CD4-positive, alpha-beta T cell treated with Interleukin-2 at 100 ng/mL for 4 hours (primary cell): ENCODE measurements at regions not wholly inside any gene's neighbourhood (a gene's known extent, or its start where the extent isn't known, plus 50 kb on each side); places are given as distances from the start of the nearest gene placed in this dataset.
"Not testable (repeated sequence)": the region's sequence is repeated elsewhere in the genome, so short reads cannot be mapped to it uniquely, and the experiment has no call there.

Experiments used
- DNase-seq: peaks from one replicate; pipeline ENCODE4 v3.0.0-alpha.2; 2020; ENCODE audit warnings: low spot score

DNA sequence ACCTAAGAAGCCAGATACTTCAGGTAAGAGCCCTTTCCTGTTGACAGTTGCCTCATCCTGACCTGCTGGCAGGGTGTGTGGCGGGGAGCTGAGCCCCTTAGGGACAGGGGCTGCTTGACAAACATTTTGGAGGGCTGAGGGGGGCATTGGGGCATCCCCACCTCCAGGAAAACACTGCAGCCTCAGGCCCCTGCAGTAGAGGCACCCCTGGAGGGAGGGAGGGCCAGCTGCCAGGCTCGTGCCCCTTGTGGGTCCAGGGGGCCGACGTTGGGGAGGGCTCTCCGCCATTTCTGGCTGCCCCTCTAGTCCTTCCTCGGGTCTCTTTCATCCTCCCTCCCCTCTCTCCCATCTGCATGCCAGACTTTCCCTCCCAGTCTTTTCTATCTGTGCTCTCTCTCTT lies 177.3 kb downstream of the RPS24 start:
- no peak for DNase-seq

DNA sequence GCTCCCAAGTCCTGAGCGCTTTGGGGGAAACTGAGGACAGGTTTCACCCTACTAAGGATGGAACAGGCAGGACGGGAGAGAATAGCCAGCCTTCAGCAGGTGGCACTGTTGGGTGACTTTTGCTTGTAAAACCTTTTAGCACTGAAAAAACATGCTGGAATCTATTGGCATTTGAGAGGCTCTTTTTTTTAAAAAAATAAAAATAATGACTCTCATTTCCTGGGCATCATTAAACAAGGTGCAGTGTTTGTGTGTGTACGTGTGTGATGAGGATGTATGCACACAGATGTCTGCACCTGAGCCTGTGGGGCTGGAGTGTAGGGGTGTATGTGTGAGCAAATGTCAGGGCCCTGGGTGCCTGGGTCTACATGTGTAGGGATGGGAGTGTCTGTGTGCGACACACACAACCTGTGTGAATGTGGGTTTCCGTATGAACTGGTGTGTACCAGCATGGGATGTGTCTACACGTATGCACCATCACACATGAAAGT lies 177.9 kb downstream of the RPS24 start:
- DNase-seq: no peak

DNA sequence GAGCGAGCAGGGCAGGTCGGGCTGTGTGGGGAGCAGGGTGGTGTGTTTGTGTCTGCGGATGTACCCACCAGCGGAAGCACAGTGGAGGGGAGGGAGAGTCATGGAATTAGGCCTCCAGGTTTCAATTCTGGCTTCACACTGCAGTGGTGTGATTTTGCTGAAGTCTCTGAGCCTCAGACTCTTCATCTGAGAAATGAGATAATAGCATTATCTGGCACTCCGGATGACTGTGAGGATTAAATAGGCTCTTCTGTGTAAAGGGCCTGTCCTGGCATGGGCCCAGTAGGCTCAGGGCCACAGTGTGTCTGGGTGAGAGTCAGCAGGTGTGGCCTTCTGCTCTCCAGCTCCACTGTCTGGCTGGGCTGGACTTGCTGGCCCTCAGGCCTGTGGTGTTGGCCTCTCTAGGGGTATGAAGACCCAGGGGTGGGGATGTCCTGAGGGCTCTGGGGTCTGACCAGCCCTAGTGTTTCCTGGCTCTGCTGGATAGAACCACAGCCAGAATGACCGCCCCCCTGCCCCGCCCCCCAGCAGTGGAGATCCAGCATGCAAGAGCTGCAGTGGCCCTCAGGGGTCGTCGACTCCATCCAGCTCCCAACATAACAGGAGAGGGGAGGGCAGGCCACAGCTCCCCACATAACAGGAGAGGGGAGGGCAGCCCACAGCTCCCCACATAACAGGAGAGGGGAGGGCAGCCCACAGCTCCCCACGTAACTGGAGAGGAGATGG lies 178.6 kb downstream of the RPS24 start:
- DNase-seq: no peak

DNA sequence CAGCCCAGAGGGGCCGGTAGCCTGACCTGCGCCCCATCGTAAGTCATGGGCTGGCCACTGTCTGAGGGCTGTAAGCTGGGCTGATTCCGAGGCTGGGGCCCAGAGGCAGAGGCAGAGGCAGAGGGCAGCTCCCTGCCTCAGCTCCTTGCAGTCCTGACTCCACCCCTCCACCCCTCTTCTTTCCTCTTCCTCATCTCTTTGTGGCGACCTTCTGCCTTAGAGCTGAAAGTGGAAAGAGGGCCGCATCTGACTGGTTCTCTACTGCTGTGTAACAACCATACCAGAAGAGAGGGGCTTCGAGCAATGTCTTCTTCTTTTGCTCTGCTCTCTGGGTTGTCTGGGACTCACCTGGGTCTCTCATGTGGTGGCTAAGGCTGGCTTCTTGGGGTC lies 179.1 kb downstream of the RPS24 start:
- no peak for DNase-seq

DNA sequence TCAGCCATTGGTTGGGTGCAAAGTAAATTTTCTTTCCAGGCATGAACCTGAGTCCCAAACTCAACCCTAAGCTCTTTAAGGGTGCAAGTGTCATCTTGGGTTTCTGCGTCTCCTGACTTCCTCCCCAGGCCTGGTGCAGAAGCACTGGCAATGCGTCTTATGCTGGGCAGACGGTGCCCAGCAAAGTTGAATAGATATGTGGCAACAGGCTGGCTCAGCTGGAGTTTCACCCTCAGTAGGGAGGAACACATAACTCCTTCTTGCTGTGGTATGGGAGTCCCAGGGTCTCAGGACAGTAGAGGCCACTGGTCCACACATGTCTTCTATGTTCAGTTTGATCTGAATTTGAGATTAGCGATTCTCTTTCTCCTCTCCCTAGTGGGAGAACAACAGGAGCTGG lies 181.3 kb downstream of the RPS24 start:
- DNase-seq: no peak

DNA sequence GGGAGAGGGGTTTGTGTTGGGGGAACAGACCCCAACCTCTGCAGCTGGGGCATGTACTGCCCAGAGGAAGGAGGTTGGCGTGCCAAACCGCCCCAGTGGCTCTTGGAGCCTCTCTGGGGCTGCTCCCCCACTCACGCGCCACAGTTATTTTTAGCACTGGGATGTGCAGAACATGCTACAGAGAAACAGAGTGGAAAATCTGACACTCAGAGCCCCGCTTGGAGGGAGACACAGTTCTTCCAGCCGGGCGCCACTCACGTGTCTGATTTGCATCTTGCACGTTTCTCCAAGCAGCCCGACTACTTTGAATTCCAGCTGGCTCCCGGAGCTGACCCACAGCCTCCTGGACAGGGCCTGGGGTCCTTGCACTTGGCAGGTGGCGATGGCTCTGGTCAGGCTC lies 182.0 kb downstream of the RPS24 start:
- DNase-seq: no peak

DNA sequence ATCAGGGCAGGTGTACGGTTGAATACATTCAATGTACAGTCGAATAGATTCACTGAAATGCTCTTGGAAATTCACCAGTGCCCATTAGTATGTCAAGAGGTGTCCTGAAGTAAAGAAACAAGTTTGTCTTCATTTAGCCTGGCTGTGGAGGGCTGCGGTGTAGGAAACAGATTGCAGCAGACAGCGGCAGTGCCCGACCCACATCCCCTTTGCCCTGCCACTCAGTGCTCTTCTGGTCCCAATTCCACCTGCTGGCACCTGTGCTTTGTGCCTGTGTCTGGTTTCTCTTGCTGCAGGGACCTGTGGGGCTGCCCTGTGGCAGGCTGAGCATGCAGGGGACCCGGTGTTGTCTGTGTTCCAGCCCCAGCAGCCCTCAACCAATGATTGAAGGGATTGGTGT lies 183.7 kb downstream of the RPS24 start:
- no peak for DNase-seq

DNA sequence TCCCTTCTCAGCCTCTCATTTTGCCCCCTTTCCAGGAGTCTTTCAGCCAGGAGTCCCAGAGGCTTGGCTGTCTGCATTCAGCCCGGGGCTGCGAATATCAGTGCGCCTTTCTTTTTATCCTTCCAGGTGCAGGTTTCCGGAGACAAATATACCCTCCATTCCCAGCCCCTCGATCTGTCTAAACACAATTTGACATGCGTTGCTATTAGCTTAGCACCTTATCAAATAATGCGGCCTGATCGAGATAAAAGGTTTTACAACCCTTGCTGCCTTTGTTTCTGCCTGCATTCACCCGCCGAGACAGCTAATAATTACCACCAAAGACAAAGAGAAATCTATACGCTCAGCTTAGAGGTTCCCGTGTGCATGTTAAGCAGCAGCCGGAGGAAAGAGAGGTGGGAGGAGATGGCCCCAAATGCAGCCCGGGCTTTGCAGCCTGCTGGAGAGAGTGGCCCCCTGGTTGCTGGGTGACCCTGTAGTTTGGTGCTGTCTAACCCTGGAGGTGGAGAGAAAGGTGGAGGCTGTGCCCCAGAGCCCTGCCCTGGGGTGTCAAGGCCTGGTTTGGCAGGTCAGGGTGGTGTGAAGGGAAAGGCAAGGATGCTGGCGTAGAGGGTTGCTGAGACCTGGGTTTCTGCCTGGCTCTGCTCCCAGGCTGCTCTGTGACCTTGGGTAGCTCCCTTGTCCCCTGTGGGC lies 185.3 kb downstream of the RPS24 start:
- DNase-seq: no peak

DNA sequence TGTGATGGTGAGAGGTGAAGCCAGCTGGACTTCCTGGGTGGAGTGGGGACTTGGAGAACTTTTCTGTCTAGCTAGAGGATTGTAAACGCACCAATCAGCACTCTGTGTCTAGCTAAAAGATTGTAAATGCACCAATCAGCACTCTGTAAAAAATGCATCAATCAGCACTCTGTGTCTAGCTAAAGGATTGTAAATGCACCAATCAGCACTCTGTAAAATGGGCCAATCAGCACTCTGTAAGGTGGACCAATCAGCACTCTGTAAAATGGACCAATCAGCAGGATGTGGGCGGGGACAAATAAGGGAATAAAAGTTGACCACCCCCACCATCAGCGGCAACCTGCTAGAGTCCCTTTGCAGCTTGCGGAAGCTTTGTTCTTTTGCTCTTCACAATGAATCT lies 185.9 kb downstream of the RPS24 start:
- not testable (repeated sequence) for DNase-seq

DNA sequence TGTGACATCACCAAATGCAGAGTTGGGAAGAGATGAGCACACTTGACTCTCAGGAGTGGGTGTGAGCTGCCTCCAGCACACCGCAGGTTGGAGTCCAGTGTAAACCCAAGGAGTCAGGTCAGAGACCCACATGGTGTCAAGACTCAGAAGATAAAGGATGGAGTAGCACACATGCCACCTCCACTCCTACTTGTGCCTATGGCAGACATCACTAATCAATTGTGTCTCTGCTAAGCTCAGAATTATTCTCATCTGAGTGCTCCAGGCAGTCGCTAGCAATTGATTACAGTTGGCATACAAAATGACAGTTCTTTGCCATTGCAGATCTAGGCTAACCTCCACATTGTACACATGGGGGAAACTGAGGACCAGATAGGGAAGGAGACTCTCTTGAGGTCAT lies 187.1 kb downstream of the RPS24 start:
- no peak for DNase-seq

DNA sequence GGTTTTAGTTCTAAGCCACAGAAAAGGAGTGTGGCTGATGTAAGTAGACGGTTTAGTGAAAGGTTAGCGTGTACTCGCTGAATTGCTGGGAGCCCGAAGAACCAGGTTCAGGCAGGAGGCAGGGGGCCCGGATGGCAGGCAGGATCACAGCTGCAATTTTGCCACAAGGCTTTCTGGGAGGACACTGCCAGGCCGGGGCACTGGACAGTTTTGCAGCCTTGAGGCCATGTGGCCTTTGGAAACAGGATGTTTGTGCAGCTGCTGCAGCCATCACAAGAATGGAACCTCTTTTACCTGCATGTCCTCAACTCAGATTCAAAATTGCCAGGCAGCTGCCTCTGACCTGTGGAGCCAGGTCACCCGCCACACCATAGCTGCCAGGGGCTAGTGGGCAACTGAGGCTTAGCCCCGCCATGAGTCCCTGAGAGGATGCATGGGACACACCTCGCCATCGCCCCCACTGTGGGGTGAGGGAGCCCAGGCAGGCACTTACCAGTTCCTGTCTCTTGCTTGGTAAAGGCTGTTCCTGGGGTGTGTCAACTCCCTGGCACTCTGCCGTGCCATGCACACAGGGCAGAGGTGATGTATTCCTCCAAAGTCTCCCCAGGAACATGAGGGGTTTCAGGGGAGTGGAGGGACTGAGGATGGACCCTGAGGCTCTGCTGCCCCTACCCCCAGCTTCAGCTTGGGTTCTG lies 188.6 kb downstream of the RPS24 start:
- DNase-seq: no peak

DNA sequence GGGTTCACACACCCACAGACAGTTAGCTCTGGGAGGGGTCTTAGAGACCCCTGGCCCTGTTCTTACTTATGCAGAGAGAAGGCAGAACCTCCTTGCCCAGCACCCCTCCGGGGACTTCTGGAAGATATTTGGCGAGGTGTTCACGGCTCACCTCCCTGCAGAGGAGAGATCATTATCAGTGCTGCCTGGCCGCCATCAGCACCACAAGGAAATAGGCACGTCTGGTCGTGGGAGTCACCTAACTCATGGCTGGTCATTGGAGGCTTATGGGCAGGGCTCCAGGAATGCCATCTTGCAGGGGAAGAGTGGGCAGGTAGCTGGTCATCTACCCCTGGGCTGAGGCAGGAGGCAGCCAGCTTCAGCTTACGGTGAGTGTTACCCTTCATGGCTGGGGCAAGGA lies 189.4 kb downstream of the RPS24 start:
- no peak for DNase-seq

DNA sequence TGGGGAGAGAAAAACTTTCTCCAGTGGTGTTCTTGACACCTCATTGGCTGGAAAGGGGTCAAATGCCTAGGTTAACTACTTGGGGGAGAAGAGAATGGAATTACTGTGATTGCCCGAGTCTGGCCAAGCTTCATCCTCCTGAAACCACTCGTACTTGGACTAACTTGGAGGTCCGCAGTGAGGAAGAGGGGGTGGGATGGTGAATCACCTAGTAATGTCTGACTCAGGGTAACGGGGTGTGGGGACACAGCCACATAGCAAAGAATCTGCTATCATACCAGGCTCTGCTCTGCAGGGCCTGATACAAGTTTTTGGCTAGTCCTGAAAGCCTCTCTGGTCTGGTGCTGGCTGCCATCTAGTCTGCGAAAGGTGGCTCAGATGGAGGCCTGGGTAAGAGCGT lies 190.9 kb downstream of the RPS24 start:
- no peak for DNase-seq

DNA sequence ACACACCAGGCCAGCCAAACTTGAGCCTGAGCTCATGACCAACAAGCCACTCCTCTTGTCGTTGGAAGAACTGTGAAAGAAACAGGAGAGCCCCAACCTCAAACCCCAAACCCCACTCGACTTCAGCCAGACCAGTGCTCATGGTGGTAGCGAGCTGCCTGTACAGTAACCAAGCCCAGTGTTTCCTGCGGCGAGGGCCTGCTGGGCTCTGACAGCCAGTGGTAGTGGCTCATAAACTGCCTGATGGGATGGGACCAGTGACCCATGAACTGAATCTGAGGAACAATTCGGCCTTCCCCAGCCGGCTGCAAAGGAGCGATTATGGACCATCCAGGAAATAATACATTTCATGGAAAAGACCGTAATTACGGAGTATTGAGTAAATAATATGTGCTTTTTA lies 191.9 kb downstream of the RPS24 start:
- no peak for DNase-seq

DNA sequence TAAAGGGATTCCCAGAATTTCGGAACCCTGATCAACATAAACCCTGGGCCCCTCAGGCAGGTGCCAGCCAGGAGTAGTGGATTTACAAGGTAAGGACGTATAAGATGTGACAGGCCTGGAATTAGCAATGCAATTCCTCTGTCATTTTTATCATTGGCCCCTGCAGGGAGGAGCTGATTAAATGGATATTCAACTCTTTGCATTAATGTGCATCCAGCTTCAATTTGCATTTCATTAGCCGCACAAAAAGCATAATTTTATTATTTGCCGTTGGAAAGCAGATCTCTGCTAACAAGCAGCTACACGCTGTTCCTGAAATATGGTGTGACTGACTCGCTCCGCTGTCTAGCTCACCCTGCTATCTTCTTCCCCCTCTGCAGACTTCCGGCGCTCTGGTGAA lies 195.8 kb downstream of the RPS24 start:
- no peak for DNase-seq

DNA sequence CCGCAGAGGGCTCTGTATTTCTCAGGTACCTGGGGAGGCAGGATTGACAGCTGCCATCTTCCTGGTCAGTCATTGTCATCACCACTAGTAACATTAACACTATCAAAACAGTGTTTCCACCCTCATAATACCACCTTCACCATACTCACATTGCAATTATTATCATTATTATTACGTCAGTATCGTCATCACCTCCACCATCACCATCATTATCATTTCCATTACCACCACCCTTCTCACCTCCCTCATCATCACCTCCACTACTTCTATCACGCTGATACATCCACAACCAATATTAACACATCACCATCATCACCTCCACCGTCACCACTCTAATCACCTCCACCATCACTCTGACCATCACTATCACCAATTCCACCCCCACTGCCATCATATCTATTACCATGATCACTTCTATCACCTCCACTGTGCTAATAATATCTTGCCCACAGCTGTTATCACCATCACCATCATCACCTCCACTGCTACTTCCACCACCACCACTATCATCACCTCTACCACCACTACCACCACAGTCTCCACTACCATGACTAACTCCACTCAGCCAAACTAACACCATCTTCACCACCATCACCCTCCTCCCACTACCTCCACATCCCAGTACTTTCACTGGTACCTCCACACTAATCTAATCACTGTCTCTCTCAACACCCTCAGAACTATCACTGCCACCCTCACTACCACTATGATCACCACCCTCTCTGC lies 196.4 kb downstream of the RPS24 start:
- no peak for DNase-seq

DNA sequence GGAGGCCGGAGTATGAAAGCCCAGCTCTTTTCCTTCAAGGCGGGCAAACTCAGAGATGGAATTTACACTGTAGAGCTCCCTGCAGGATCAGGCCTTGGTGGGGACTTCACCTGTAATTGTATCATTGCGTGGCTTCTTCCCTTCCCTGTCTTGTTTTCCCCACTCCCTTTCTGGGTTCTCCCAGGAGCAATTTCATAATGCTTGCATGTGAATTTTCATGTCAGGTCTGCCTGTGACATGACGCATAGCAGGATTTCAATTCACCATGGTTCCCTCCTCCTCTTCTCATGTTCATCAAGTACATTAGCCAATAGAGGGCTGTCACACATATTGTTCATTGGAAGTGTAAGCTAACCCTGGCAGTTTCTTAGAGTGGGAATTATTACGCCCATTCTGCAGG lies 197.7 kb downstream of the RPS24 start:
- DNase-seq: no peak

DNA sequence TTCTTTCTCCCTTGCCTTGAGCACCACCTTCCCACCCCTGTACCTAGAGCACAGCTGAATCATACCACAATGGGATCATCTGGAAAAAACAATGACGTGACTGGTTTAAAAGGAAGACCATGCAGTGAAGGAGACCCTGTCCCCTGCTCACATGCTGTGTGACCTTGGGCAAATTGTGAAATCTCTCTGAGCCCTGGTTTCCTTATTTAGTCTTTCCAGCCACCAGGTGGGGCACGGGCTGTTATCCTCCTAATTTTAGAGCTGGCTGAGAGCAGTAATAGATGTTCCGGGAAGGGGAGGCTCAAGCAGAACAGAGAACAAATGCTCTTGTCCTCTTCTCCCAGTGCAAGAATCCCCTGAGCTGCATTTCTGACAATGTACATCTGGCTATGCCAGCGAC lies 198.3 kb downstream of the RPS24 start:
- DNase-seq: no peak

DNA sequence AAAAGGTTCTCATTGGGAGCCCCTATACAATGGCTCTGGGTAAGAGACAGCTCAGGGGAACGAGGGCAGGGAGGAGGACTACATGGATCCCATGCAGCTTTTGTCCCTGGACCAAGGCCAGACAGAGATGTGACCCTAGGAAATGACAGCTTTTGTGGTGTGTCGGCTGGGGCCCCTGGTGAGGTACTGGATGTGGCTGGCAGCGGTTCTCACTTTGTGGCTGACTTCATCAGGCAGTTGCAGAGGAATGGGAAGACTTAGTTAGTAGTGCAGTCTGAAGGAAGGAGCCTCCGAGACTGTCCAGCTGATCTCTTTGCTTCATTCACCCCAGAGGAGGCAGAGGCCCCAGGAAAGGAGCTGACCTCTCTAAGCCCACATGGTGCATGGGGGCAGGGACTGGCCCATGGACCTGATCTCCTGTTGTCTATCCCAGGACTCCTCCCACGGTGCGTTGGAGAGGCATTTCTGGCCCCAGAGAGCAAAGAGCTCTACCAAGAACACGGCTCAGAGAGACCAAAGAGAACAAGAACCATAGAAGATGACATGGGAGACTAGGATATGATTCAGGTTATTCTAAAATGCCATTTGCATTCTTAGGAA lies 202.9 kb downstream of the RPS24 start:
- DNase-seq: no peak

DNA sequence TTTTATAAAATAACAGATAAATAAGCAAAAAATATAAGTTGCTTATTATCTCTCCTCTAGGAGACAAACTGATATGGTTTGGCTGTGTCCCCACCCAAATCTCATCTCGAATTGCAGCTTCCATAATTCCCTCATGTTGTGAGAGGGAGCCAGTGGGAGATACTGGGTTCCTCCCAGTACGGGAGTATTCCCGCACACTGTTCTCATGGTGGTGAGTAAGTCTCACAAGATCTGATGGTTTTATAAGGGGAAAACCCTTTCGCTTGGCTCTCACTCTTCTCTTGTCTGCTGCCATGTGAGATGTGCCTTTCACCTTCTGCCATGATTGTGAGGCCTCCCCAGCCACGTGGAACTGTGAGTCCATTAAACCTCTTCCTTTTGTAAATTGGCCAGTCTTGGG lies 204.3 kb downstream of the RPS24 start:
- not testable (repeated sequence) for DNase-seq

DNA sequence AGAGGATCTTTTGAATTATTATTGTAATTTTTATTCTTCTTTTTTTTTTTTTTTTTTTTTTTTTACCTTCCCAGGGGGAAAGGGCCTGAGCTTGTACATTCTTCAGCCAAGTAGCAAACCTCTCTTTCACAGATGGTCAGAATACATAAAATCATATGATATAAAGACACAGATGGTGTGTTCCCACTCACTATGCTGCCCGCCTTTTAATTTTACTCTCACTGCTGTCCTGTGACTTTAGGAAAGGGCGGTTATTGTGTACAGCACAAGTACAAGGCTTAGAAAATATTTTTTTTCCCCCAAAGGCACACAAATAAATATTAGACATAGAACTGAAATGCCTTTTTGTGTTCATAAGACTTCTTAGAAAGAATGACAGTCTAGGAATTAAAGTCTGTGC lies 213.6 kb downstream of the RPS24 start:
- DNase-seq: no peak

DNA sequence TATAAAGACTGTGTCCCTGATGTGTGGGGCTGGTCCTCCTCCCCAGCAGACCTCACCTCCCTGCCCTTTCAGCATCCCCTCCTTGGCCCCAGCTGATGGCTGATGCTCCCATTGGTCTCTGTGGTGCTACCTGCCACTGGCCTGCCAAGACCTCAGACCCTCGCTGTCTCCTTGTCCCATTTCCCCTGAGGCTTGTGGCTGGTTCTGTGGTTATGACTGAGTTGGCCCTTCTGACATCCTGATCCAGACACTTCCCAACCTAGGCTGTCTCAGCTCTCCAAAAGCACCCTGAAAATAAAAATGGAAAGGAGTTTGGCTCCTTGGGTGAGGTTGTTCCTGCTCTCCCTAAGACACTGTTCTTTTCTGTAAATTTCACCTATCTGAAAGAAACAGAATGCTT lies 214.2 kb downstream of the RPS24 start:
- DNase-seq: no peak
